Peyer's patch (tissue), 4 donors: ENCODE measurements at regions not wholly inside any gene's neighbourhood (a gene's known extent, or its start where the extent isn't known, plus 50 kb on each side); places are given as distances from the start of the nearest gene placed in this dataset.

Source experiments
- CTCF ChIP-seq, 6 experiments: fragments of 450-650 bp in 4 of 6; fragments of 200-600 bp in 2 of 6; sonication (generic) in 1 of 6; IDR thresholded peaks; one replicate each; pipeline ENCODE4 v1.5.1; 2017 to 2019; ENCODE audit warnings: antibody characterized with exemption in 6 of 6, mild to moderate bottlenecking in 3 of 6, moderate library complexity in 1 of 6
- POLR2A ChIP-seq, 2 donors: fragments of 450-650 bp; IDR thresholded peaks; one replicate each; pipeline ENCODE4 v1.5.1; 2017; ENCODE audit warnings: antibody characterized with exemption in 2 of 2, mild to moderate bottlenecking in 2 of 2, moderate library complexity in 2 of 2

GRCh38 chr2:226611944-226612318, 187.7 kb downstream of the IRS1 start:
- TF ChIP-seq CTCF (IDR thresholded peaks at IDR 0.05): no peak
- no peak for TF ChIP-seq POLR2A (IDR thresholded peaks at IDR 0.05)
